ENCODE measurements at regions not wholly inside any gene's neighbourhood (a gene's known extent, or its start where the extent isn't known, plus 50 kb on each side); places are given as distances from the start of the nearest gene placed in this dataset.

GRCh38 chr4:101418466-101418865 lies 71.1 kb upstream of the PPP3CA start:
- DNase-seq (no peak), ATAC-seq (ENCODE audit: insufficient read depth, low FRiP score) (no peak)
- no peak overlapping the region for H3K9ac ChIP-seq (ENCODE audit: insufficient read depth in 1 of 2, low read length in 2 of 2)
- no peak overlapping the region for H3K4me3 ChIP-seq
- 36 to 59% methylated on average over 2 of the region's 2 CpGs for WGBS, 2 donors
- H3K36me3 ChIP-seq (ENCODE audit: control insufficient read depth in 4 of 4, insufficient read depth in 4 of 4, low read length in 4 of 4) = no peaks in the 10 kb centered on the region
- peaks cover 0 to 5% (median 0%) of the 10 kb centered on the region in 4 donors for H3K9me3 ChIP-seq (ENCODE audit: control insufficient read depth in 4 of 4, insufficient read depth in 3 of 4, low read length in 3 of 4)
- no peak overlapping the region for H3K27ac ChIP-seq (ENCODE audit: low read depth in 1 of 2, low read length in 1 of 2)
- no peaks in the 10 kb centered on the region for H3K27me3 ChIP-seq (ENCODE audit: control insufficient read depth in 3 of 3, insufficient read depth in 3 of 3, low read length in 2 of 3)
- TF ChIP-seq CTCF (IDR thresholded peaks at IDR 0.05; ENCODE audit: control extremely low read depth, extremely low read depth) = no peak
- H3K4me1 ChIP-seq (ENCODE audit: control insufficient read depth in 5 of 5, insufficient read depth in 5 of 5, low read length in 5 of 5) = peaks cover 0 to 2% (median 0%) of the 10 kb centered on the region in 5 donors

GRCh38 chr4:101418055-101418454 lies 70.7 kb upstream of the PPP3CA start:
- TF ChIP-seq CTCF (IDR thresholded peaks at IDR 0.05; ENCODE audit: control extremely low read depth, extremely low read depth) = no peak
- Histone ChIP-seq H3K27ac (ENCODE audit: low read depth in 1 of 2, low read length in 1 of 2) (no peak overlapping the region), H3K36me3 (ENCODE audit: control insufficient read depth in 4 of 4, insufficient read depth in 4 of 4, low read length in 4 of 4) (no peaks in the 10 kb centered on the region), H3K9ac (ENCODE audit: insufficient read depth in 1 of 2, low read length in 2 of 2) (no peak overlapping the region), H3K9me3 (ENCODE audit: control insufficient read depth in 4 of 4, insufficient read depth in 3 of 4, low read length in 3 of 4) (peaks cover 0 to 5% (median 0%) of the 10 kb centered on the region in 4 donors), H3K4me1 (ENCODE audit: control insufficient read depth in 5 of 5, insufficient read depth in 5 of 5, low read length in 5 of 5) (peaks cover 0 to 2% (median 0%) of the 10 kb centered on the region in 5 donors), H3K27me3 (ENCODE audit: control insufficient read depth in 3 of 3, insufficient read depth in 3 of 3, low read length in 2 of 3) (no peaks in the 10 kb centered on the region), H3K4me3 (no peak overlapping the region)
- no peak for ATAC-seq (ENCODE audit: insufficient read depth, low FRiP score)
- 35 to 55% methylated on average over 2 of the region's 2 CpGs for WGBS, 2 donors
- DNase-seq = peak in 1 of 3 donors; percentile 3

GRCh38 chr4:101417046-101417445 lies 69.7 kb upstream of the PPP3CA start:
- no peak for ATAC-seq (ENCODE audit: insufficient read depth, low FRiP score)
- no peak for TF ChIP-seq CTCF (IDR thresholded peaks at IDR 0.05; ENCODE audit: control extremely low read depth, extremely low read depth)
- H3K36me3 ChIP-seq (ENCODE audit: control insufficient read depth in 4 of 4, insufficient read depth in 4 of 4, low read length in 4 of 4) = no peaks in the 10 kb centered on the region
- H3K27ac ChIP-seq (ENCODE audit: low read depth in 1 of 2, low read length in 1 of 2) = no peak overlapping the region
- H3K9ac ChIP-seq (ENCODE audit: insufficient read depth in 1 of 2, low read length in 2 of 2) = no peak overlapping the region
- H3K27me3 ChIP-seq (ENCODE audit: control insufficient read depth in 3 of 3, insufficient read depth in 3 of 3, low read length in 2 of 3) = no peaks in the 10 kb centered on the region
- DNase-seq = no peak
- peaks cover 0 to 5% (median 0%) of the 10 kb centered on the region in 4 donors for H3K9me3 ChIP-seq (ENCODE audit: control insufficient read depth in 4 of 4, insufficient read depth in 3 of 4, low read length in 3 of 4)
- 76 to 92% methylated on average over 6 of the region's 6 CpGs for WGBS, 2 donors
- H3K4me3 ChIP-seq = no peak overlapping the region
- H3K4me1 ChIP-seq (ENCODE audit: control insufficient read depth in 5 of 5, insufficient read depth in 5 of 5, low read length in 5 of 5) = peaks cover 0 to 2% (median 0%) of the 10 kb centered on the region in 5 donors

- H3K9ac ChIP-seq (ENCODE audit: insufficient read depth in 1 of 2, low read length in 2 of 2) = no peak overlapping the region
- H3K4me3 ChIP-seq = no peak overlapping the region
- H3K4me1 ChIP-seq (ENCODE audit: control insufficient read depth in 5 of 5, insufficient read depth in 5 of 5, low read length in 5 of 5) = peaks cover 0 to 2% (median 0%) of the 10 kb centered on the region in 5 donors
- H3K36me3 ChIP-seq (ENCODE audit: control insufficient read depth in 4 of 4, insufficient read depth in 4 of 4, low read length in 4 of 4) = no peaks in the 10 kb centered on the region
- 94 to 99% methylated on average over 6 of the region's 6 CpGs for WGBS, 2 donors
- DNase-seq = no peak
- no peaks in the 10 kb centered on the region for H3K27me3 ChIP-seq (ENCODE audit: control insufficient read depth in 3 of 3, insufficient read depth in 3 of 3, low read length in 2 of 3)
- H3K9me3 ChIP-seq (ENCODE audit: control insufficient read depth in 4 of 4, insufficient read depth in 3 of 4, low read length in 3 of 4) = peaks cover 0 to 5% (median 0%) of the 10 kb centered on the region in 4 donors
- ATAC-seq (ENCODE audit: insufficient read depth, low FRiP score) = no peak
- no peak overlapping the region for H3K27ac ChIP-seq (ENCODE audit: low read depth in 1 of 2, low read length in 1 of 2)
- no peak for TF ChIP-seq CTCF (IDR thresholded peaks at IDR 0.05; ENCODE audit: control extremely low read depth, extremely low read depth)
These were observed 68.6 kb upstream of the PPP3CA start for GRCh38 chr4:101415962-101416361.

All from lung (tissue), 11 donors.